ENCODE measurements at regions not wholly inside any gene's neighbourhood (a gene's known extent, or its start where the extent isn't known, plus 50 kb on each side); places are given as distances from the start of the nearest gene placed in this dataset.

DNA sequence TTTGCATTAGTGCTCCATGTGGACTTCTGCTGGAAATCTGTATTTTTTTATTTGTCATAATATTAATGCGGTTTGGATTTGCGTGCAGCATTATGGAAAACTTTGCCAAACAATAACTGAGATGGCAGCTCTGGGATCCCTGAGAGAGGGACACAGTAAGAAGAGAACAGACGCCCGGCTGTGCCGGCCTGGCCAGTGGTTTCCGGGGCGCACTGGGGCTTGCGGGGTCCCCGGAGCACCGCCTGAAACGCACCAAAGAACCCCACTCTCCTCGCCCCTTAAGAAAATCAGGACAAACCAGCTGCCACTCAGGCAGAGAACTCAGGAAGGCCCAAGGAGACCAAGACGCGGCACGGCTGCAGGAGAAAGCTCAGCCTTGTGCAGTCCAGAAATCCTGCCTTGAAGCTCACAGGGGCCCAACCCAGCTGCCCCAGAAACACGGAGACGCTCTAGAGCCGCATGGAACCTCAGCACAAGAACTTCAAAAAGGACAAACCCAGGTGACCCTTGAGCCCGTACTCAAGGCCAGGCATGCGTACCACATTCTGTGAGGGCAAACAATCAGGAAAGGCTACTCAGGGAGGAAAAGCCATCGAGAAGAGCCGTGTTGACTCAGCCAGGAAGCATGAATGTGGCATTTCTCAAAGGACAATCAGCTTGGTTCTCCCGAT is 226.5 kb upstream of the CDYL start:
- DNase-seq, result no peak

DNA sequence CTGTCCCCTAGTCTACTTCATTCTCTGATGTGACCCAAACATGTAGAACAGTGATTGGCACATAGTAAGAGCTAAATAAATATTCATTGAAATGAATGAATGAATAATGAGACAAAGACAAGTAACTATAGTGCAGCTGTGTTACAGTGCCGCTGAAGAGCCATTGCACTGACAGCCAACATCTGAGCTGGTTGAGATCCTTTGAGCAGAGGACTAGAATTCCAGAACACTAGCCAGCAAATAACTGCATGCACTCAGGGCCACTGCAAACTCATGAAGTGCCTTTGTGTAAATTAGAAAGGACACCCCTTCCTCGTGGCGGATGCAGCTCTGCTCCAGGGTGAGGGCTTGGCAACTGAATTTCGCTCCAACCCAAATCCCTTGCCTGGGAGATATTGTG is 230.3 kb upstream of the CDYL start:
- DNase-seq, result no peak

DNA sequence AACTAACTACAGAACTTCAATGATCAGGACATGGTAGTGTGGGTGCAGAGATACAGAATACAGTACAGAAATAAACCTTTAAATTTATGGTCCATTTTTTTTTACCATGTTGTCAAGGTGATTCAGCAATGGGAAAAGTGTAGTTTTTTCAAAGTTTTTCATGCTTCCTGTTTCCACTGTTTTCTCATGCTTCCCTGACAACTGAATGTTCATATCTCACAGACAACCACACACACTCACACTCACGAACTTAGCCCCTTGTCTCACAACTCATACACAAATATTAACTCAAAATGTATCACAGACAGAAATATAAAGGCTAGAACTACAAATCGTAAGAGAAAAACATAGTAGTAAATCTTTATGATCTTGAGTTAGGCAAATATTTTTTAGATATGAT is 232.6 kb upstream of the CDYL start:
- DNase-seq, result no peak

DNA sequence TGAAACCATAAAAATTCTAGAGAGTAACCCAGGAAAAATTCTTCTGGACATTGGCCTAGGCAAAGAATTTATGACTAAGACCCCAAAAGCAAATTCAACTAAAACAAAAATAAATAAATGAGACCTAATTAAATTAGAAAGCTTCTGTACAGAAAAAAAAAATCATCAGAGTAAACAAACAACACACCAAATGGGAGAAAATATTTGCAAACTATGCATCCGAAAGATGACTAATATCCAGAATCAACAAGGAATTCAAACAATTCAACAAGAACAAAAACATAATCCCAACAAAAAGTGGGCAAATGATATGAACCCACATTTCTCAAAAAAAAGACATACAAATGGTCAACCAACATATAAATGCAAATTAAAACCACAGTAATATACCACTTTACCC is 242.6 kb upstream of the CDYL start:
- no peak for DNase-seq

DNA sequence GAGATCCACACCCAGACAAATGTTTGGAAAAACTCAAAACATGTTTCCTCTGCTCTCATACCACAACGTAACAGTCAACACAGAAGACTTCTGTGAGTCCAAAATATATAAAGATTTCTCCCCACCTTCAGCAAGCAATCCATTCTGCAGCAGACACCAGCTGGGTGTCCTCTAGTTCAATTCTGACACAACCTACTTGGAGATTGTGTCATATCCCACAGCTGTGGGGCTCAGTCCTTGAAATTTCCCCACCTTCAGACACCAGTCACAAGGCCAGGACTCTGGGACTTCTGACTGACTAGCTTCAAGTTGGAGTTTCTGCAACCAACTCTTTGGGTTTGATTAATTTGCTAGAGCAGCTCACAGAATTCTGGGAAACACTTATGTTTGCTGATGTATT is 244.8 kb upstream of the CDYL start:
- DNase-seq, result no peak

DNA sequence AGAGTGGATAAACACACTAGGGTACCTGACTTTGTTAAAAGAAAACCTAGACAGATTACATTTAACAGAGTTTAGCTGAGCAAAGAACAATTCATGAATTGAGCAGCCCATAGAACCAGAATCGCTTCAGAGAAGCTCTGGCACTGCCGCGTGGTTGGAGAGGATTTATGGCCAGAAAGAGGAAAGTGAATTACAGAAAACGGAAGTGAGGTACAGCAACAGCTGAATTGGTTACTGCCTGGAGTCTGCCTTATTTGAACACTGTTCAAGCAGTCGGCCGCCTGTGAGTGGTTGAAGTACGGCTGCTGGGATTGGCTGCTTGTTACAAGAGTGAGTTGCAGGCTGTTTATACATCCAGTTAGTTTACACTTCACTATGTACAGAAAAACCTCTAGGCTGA is 253.8 kb upstream of the CDYL start:
- no peak for DNase-seq

DNA sequence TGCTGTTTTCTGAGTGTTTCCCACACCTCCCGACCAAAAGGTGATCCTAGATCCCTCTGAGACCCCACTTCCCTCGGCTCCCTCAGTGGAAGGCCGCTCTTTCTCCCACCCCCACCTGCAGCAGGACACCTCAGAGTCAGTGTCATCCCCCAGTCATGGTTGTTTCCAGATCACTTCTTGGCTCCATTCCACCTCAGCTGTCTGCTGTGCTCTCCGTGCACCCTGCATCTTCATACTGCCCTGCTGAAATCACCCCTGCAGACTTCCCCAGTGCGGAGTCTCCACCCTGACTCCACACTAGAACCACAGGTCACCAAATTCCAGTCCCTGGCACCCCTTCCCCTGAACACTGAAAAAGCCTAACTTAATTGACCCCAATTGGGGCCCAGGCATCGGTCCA is 255.1 kb upstream of the CDYL start:
- no peak for DNase-seq

DNA sequence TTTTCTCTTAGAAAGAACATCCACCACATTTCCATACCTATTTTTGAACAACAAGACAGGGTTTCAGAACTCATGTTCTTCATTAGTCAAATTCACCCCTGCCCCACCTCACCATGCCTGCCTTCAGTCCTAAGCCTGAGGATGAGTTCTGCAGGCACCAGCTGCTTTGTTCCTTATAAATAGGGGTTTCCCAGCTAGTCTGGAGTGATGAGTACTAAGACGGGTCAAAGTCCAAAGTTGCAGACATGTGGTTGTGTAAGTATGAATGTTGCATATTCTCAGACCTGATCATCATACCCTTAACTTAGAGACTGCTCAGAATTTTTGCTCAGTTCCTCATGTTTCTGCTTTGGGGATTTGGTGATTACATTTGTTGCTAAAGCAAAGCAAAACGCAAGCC is 257.7 kb upstream of the CDYL start:
- DNase-seq, result no peak

DNA sequence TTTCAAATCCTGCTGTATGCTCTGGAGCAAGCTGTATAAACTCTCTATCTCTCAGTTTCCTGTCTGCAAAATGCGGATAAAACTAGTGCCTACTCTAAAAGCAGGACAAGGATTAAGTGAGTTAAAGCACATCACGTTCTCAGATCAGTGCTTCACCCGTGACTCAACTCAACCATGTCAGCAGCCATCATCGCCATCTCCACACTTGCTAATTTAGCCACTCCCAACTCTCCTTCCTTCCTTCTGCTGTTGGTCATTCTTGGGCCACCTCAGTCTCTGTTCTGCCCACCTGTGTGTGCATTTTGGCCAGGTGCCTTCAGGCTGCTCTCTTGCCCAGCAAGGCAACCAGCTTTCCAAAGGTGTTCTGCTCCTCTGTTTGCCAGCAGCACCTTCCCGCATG is 260.0 kb upstream of the CDYL start:
- no peak for DNase-seq

DNA sequence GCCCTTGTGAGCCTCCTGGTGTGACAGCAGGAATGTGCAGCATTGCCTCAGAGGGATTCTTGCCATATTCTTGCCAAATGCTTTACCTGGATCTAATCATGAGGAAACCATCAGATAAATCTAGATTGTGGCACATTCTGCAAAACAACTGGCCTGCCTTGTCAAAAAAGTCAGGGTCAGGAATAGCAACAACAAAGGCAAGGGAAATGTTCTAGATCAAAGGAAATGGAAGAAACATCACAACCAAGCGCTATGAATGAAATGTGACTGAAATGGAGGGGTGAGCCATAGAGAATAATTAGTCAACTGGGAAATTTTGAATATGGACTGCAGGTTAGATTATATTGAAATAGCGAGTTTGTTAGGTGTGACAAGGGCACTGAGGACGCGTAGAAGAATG is 262.6 kb upstream of the CDYL start:
- DNase-seq, result no peak

DNA sequence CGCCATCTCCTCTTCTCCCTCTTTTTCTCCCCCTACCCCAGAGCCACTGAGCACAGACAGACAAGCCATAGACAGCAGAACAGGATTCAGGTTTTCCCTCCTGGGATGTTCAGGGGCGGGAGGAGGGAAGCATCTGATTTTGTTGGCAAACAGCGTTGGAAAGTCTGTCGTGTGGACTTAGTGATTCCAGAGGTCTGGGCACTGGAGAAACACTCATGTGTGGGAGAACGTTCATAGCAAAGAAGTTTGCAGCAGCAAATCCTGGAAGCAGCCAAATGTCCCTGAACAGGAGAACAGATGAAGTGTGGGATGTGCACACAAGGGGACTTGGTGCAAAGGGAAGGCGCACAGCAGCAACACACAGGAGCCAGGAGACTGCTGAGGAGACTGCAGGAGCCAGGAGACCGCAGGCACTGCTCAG is 264.1 kb upstream of the CDYL start:
- DNase-seq, result no peak

DNA sequence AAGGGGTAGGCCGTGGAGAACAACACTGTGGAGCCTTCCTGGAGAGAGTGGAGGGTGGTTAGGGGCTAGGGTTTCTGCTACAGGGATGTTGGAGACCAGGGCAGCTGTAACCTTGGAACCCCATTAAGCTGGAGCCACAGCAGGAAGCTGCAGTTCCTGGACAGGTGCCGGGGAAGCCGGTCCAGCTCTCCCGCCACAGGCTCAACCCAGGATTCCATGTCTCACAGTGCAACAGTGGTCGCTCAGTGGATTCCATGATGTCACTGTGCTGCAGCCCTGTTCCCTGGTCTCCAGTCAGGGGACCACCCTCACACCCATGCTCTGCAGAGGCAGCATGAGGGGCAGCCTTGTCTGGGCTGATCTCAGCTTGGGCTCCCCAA is 264.6 kb upstream of the CDYL start:
- DNase-seq, result no peak

DNA sequence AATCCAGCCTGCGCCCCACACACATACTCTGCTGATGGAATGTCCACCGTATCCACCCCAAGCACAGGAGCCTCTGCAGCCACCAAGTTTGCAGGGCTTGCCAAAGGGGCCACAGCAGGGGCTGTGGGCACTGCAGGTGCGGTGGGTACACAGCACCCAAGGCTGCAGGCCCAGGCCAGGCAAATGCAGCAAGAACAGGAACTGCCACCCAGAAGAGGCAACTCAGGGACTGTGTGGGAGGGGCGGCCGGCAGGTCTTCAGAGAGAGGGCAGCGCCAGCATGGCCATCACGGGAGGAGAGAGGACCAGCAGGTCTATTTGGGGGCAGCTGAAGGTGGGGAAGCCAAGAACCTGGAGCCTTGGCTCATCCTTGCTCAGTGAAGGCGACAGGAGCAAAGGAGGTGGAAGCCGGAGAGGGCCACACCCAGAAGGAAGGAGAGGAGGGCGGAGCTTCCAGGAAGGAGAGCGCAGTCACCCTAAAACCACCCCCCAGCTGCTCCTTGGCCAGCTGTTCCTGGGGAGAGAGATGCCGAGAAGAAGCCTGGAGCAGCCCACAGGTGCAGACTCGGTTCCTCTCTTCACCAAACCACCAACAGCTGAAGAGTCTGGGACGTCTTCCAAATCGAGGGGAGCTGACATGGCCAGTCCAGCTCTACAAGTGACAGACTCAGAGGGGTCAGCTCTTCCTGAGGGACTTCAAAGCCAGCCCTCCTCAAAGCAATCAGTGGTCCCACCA is 265.1 kb upstream of the CDYL start:
- no peak for DNase-seq

DNA sequence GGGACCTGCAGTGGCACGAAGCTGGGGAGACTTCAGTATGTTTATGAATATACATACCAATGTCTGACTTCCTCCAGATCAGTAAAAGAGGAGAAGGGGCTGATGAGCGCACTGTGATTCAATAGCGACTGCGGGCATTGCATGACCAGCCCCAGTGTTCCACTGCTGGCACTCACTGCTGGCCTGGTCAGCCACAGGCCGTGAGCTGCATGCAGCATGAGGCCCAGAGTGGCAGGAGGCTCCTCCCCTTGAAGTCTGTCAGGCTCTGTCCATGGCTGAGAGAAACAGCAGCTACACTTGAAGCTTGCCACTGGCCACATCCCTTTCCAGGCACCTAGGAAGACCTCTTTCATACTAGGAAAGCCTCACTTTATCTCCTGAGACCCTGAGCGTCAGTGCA is 265.9 kb upstream of the CDYL start:
- DNase-seq, result no peak

DNA sequence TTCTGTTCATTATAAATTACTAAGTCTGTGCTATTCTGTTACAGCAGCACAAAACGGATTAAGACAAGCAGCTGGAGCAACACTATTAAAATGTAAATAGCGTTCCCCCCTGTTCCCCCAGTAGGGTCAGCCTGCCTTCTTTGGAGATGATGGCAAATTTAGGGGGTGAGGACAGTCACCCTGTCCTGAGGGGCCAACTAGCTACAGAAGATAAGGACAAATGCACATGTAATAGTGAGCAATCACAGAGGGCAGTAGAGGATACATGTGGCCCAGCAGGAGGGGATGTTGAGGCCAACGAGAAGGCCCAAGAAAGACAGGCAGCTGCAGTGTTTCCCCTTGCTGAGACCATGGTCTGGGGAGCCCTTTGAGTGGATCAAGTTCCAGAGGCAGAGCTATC is 266.7 kb upstream of the CDYL start:
- no peak for DNase-seq

DNA sequence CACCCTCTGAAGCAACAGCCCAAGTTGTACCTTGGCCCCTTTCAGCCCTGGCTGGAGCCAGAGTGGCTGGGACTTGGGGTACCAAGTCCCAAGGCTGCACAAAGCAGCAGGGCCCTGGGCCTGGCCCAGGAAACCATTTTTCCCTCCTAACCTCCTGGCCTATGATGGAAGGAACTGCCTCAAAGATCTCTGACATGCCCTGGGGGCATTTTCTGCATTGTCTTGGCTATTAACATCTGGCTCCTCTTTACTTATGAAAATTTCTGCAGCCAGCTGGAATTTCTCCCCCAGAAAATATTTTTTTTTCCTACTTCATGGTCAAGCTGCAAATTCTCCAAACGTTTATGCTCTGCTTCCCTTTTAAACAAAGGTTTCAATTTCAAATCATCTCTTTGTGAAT is 269.4 kb upstream of the CDYL start:
- no peak for DNase-seq

DNA sequence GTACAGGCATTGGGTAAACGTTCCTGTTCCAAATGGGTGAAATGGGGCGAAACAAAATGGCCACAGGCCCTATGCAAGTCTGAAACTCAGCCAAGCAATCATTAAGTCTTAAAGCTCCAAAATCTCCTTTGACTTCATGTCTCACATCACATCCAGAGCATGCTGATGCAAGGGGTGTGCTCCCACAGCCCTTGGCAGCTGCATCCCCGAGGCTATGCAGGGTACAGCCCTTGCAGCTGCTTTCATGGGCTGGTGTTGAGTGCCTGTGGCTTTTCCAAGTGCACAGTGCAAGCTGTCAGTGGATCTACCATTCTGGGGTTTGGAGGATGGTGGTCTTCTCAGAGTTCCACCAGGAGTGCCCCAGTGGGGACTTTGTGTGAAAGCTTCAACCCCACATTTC is 270.0 kb upstream of the CDYL start:
- DNase-seq, result no peak

DNA sequence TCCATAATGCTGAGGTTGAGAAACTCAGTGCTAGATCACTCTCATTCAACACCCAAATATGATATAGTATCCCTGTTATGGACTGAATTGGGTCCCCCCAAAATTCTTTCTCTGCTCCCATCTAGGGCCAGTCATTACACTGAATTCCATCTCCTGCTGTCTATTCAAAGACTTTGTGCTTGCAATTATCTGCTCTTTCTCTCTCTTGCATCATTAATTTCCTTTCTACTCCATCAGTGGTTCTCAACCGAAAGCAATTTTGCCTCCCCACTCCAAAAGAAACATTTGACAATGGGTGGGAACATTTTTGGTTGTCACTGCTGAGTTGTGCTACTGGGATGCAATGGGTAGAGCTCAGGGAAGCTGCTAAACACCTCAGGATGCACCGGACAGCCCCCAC is 271.5 kb upstream of the CDYL start:
- no peak for DNase-seq

DNA sequence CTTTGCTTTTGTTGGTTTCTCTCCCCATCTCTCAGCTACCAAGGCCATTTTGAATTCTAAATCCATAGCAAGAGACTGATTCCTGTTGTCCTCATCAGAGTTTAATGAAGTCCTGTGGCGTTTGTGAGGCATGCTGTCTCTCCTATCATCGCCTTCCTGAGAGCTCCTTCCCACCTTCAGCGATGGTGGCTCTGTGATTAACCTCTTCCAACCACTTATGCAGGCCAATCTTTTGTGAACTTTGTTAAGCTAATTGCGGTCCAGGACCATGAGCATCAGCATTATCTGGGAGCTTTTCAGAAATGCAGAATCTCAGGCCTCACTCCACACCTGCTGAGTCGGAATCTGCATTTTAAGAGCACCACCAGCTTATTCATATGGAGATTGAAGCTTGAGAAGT is 272.5 kb upstream of the CDYL start:
- no peak for DNase-seq

DNA sequence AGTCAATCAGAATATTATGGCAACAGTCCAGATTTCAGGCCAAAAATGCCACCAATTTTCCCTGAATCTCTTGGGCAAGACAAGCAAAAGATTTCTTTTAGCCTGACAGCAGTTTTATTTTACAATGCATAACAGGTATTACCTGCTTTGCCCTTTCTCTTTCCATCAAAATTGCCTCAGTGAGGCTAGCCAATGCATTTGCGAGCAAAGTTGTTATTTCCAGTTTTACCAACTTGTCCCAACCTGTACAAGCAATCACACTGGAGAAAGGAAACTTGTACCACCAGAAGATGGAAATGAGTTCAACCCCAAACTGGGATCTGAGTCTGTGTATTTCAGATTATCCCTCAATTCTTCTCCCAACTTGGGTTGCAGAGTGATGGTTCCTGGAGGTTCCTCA is 279.9 kb upstream of the CDYL start:
- DNase-seq, result no peak

DNA sequence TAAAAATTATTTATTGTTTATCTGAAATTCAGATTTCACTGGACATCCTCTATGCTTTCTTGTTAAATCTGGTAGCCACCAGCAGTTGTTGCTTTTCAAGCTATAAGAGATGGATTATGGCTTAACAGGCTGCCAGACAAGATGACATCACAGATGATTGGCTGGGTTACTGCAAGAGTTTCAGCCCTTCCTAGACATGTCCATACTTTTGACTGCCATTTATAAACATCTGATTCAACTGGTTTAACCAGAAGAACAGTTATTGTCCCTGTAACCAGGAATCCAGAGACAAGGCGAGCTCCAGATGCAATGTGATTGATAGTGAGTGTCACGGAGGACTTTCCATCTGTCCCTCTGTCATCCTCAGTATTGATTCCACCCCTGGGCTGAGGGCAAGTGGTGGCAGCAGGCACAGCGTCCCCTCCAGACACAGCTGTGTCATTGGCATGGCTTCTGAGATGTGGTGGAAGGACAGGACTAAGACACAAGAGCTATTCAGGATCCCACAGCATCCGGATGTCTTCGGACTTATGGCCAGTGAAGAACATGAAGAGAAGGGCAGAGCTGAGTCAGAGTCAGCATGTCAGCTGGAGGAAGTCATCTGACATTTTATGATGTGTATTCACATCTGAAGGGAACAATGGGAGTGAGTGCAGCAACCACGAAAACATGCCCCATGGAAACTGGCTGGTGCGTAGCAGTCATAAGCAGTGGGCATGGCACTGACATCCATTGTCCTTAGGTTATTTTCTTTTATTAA is 284.5 kb upstream of the CDYL start:
- no peak for DNase-seq

DNA sequence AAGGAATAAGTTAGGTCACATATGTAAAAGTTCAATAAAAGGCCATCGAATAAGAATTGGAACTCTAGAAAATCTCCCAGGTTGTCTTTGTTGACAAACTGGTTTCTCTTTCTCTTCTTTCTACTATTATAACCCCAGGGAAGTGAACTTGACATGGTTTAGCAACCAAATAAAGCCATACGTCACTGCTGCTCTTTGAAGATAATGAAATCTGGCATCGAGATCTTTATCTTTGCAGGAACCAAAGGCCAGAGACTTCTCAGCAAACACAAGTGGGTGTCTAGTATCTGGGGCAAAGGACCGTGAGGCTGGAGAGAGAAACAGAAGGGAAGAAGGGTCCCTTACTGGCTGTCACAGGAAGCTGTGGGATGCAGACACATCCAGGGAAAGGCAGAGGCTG is 286.7 kb upstream of the CDYL start:
- DNase-seq, result no peak

DNA sequence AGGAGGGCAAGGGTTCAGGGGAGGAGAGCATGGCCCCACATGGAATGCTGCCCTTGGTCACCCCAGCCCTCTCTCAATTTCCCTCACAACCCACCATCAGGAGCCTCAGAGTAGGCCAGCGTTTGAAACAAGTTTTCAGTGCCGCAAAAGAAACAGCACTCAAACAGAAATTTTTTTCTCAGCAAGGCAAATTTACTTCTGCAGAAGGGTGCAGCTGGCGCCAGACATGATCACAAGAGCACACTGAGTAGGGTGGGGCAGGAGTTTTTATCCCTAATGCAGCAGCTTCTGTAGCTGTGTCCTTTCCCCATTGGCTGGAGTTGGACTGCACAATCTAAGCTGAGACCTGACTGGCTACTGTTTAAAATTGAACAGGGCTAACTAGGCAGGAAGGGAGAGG is 287.8 kb upstream of the CDYL start:
- DNase-seq, result no peak

DNA sequence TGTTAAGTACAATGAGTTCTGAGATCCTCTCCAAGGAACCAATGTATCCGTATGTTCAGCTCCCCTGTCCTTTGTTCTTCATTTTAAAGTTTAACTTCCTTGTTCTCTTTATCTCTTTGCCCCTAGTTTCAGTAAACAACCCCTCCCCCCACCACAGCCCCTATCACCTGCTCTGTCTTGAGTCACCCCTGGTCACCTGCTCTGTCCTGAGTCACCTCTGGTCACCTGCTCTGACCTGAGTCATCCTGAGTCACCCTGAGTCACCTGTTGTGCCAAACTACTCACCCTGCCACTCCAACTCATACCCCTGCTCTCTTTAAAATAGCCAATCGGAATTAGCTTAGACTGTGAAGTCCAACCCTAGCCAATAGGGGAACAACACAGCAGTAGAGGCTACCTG is 288.7 kb upstream of the CDYL start:
- DNase-seq, result no peak
